ENCODE measurements at regions not wholly inside any gene's neighbourhood (a gene's known extent, or its start where the extent isn't known, plus 50 kb on each side); places are given as distances from the start of the nearest gene placed in this dataset.

DNA sequence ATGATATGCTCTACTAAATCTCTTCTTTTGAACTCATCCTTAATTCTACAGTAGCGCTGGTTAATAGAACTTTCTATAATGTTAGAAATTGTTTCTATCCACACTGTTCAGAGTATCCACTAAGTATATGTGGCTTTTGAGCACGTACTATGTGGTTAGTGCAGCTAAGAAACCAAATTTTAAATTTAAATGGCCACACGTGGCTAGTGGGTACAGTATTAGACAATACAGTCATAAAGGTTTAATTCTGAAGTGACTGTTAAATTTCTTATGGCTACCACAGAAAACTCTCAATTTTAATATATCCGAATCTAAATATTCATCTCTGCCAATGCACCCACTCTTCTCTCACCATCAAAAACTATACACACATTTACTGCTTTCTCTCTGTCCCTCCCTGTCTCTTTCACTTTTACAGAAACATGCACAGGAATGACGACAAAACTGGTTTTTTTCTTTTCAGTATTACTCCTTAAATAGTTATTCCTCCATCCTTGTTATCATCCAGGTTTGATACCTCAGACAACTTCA lies 583.9 kb downstream of the KCTD8 start:
- H3K9me3 ChIP-seq (replicated peaks; ENCODE audit: control insufficient read depth, insufficient read depth, low read length) = peaks cover 2% of the 10 kb centered on the region
- DNase-seq (ENCODE audit: low read depth, low spot score) = no peak
- BruUV-seq (replicated peaks) = no TSS peak

More for the DNA sequence above, 583.9 kb downstream of the KCTD8 start:
- Histone ChIP-seq H3K9me1 (replicated peaks; ENCODE audit: control insufficient read depth, extremely low read depth, insufficient read depth, low read length) (no peaks in the 10 kb centered on the region), H3K4me3 (replicated peaks in 1 of 3; ENCODE audit: insufficient read depth in 1 of 3, low read depth in 1 of 3, low read length in 3 of 3) (no peak overlapping the region), H3K79me2 (ENCODE audit: control insufficient read depth, insufficient read depth, low read length) (no peaks in the 10 kb centered on the region), H3K27me3 (ENCODE audit: control insufficient read depth in 2 of 2, insufficient read depth in 2 of 2, low read length in 2 of 2) (no peaks in the 10 kb centered on the region), H3K4me2 (ENCODE audit: insufficient read depth, low read length) (no peak overlapping the region), H2AFZ (ENCODE audit: low read depth, low read length) (no peak overlapping the region), H3K4me1 (ENCODE audit: control insufficient read depth, extremely low read depth, insufficient read depth, low read length) (no peaks in the 10 kb centered on the region), H4K20me1 (replicated peaks; ENCODE audit: control insufficient read depth, extremely low read depth, insufficient read depth, low read length) (no peaks in the 10 kb centered on the region), H3K36me3 (ENCODE audit: control insufficient read depth in 2 of 2, extremely low read depth in 1 of 2, insufficient read depth in 2 of 2, low read length in 2 of 2) (no peaks in the 10 kb centered on the region), H3K9ac (replicated peaks; ENCODE audit: extremely low read depth, insufficient read depth, low read length) (no peak overlapping the region), H3K27ac (ENCODE audit: insufficient read depth, low read depth, low read length) (no peak overlapping the region)
- ChIA-PET POLR2A (no interaction called here), CTCF (no interaction called here)
- no peak for FAIRE-seq
- no peak for TF ChIP-seq MYC (IDR thresholded peaks at IDR 0.05; ENCODE audit: low read depth, low read length)
- TF ChIP-seq, protein P1, sequence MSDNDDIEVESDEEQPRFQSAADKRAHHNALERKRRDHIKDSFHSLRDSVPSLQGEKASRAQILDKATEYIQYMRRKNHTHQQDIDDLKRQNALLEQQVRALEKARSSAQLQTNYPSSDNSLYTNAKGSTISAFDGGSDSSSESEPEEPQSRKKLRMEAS (IDR thresholded peaks at IDR 0.05; ENCODE audit: insufficient read depth, insufficient read length) = no peak
- TF ChIP-seq, protein P2, sequence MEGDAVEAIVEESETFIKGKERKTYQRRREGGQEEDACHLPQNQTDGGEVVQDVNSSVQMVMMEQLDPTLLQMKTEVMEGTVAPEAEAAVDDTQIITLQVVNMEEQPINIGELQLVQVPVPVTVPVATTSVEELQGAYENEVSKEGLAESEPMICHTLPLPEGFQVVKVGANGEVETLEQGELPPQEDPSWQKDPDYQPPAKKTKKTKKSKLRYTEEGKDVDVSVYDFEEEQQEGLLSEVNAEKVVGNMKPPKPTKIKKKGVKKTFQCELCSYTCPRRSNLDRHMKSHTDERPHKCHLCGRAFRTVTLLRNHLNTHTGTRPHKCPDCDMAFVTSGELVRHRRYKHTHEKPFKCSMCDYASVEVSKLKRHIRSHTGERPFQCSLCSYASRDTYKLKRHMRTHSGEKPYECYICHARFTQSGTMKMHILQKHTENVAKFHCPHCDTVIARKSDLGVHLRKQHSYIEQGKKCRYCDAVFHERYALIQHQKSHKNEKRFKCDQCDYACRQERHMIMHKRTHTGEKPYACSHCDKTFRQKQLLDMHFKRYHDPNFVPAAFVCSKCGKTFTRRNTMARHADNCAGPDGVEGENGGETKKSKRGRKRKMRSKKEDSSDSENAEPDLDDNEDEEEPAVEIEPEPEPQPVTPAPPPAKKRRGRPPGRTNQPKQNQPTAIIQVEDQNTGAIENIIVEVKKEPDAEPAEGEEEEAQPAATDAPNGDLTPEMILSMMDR (IDR thresholded peaks at IDR 0.05; ENCODE audit: extremely low read depth in 1 of 2, insufficient read depth in 1 of 2, low read depth in 1 of 2, low read length in 2 of 2) = no peak
- no peak for TF ChIP-seq GATA2 (IDR thresholded peaks at IDR 0.05; ENCODE audit: insufficient read depth, insufficient read length, low read depth, low read length)
- no peak for TF ChIP-seq EZH2 (IDR thresholded peaks at IDR 0.05; ENCODE audit: borderline replicate concordance, low read depth, low read length, severe bottlenecking)
- no peak for TF ChIP-seq POLR2AphosphoS5 (IDR thresholded peaks at IDR 0.05; ENCODE audit: insufficient read depth, low read depth, low read length)
- no peak for TF ChIP-seq FOS (IDR thresholded peaks at IDR 0.05; ENCODE audit: borderline replicate concordance, insufficient read depth, low read length)
- TF ChIP-seq POLR2A (IDR thresholded peaks at IDR 0.05; ENCODE audit: low read depth, low read length) = no peak
- no peak for TF ChIP-seq JUN (IDR thresholded peaks at IDR 0.05; ENCODE audit: borderline replicate concordance, insufficient read depth, insufficient read length, low read depth)
- intact Hi-C loops (cut with micrococcal nuclease) (no loop called here), dilution Hi-C loops (cut with MboI; ENCODE audit: extremely low pct_ligation_motif_present, low sequenced_read_pairs) (no loop called here)
